Right cardiac atrium (tissue), 5 donors: ENCODE measurements at regions not wholly inside any gene's neighbourhood (a gene's known extent, or its start where the extent isn't known, plus 50 kb on each side); places are given as distances from the start of the nearest gene placed in this dataset.
"Not testable (repeated sequence)": the region's sequence is repeated elsewhere in the genome, so short reads cannot be mapped to it uniquely, and the experiment has no call there.

Source experiments
- ATAC-seq, 2 donors: fragments of 200-7000 bp; cut with Tn5 transposase; one replicate each; pipeline versions ENCODE4 v1.8.0 to v1.9.1; 2020; ENCODE audit warnings: moderate library complexity in 2 of 2, mild to moderate bottlenecking in 1 of 2
- DNase-seq, 3 donors: peaks; one replicate each; pipeline ENCODE4 v3.0.0-alpha.2; 2020
- H3K27ac ChIP-seq: one replicate; pipeline ENCODE4 v1.5.1; 2013; ENCODE audit warnings: mild to moderate bottlenecking, low read length, control low read depth, moderate library complexity
- H3K27me3 ChIP-seq: one replicate; pipeline ENCODE4 v1.6.1; 2013; ENCODE audit not compliant: control insufficient read depth, insufficient read depth
- H3K4me1 ChIP-seq: one replicate; pipeline ENCODE4 v1.6.1; 2013; ENCODE audit warnings: low read length; ENCODE audit not compliant: control insufficient read depth, insufficient read depth
- H3K4me3 ChIP-seq: one replicate; pipeline ENCODE4 v1.5.1; 2013; ENCODE audit warnings: low read length, control low read depth
- H3K9me3 ChIP-seq: one replicate; pipeline ENCODE4 v1.6.1; 2013; ENCODE audit warnings: low read length; ENCODE audit not compliant: control insufficient read depth
- WGBS: extraction: QIAGEN DNeasy Blood & Tissue Kit; methylation state at CpG from one replicate; pipeline ENCODE4 v1.1.7; 2013; 5-methylcytosine and 5-hydroxymethylcytosine counted together
- intact Hi-C, 4 donors: fragments of 100-400 bp; cut with DNase I; formaldehyde crosslinking; loops; one replicate each; pipeline versions ENCODE4 v1.11.0 to v1.14.0; 2022 to 2023
- donor health status: healthy with polysubstance abuse.
- donor health status: DM: no; HTN: yes; CAD: no.
- donor health status: DM: no; HTN: no; CAD: no.
- donor health status: DM: no; HTN: yes; CAD: no; lungs with severe emphysema.
- donor health status: DM: yes; HTN: yes; CAD: no.

DNA sequence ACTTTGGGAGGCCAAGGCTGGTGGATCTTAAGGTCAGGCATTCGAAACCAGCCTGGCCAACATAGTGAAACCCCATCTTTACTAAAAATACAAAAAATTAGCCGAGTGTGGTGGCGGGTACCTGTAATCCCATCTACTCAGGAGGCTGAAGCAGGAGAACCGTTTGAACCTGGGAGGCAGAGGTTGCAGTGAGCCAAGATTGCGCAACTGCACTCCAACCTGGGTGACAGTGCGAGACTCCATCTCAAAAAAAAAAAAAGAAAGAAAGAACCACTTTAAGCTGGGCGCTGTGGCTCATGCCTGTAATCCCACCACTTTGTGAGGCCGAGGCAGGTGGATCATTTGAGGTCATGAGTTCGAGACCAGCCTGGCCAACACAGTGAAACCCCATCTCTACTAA, 119.8 kb upstream of the NETO1 start:
- H3K4me1 ChIP-seq, ATAC-seq, H3K27ac ChIP-seq, DNase-seq, H3K27me3 ChIP-seq, H3K4me3 ChIP-seq, intact Hi-C loops, H3K9me3 ChIP-seq: not testable (repeated sequence)
- 82% methylated on average over 9 of the region's 9 CpGs for WGBS

- no peak for DNase-seq
- H3K9me3 ChIP-seq = no peaks in the 10 kb centered on the region
- WGBS = 63% methylated on average over 1 of the region's 1 CpG
- H3K27me3 ChIP-seq = no peaks in the 10 kb centered on the region
- no peaks in the 10 kb centered on the region for H3K4me1 ChIP-seq
- H3K4me3 ChIP-seq = no peak overlapping the region
- no peak for ATAC-seq
- intact Hi-C loops = no loop called here
- no peak overlapping the region for H3K27ac ChIP-seq
These were observed 118.3 kb upstream of the NETO1 start for GRCh38 chr18:72986103-72986502.

DNA sequence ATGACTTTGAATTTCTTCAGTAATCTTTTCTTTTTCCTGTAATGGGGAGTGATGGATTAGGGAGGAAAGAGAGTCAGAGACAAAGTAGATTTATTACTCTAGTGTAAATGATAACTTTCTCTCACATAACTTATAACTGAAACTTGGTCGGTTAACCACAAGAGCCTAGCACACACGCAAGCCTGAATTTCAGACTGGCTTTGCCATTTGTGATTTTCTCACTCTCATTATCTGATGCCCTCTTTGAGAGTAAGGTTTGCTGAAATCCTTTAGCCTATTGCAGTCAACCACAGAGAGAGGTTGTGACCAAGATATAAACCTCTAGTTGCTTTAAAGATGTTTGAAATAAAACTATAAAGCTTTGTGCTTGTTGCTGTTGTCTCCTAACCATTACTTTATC, 117.9 kb upstream of the NETO1 start:
- no peaks in the 10 kb centered on the region for H3K4me1 ChIP-seq
- no peaks in the 10 kb centered on the region for H3K27me3 ChIP-seq
- H3K27ac ChIP-seq = no peak overlapping the region
- 91% methylated on average over 2 of the region's 2 CpGs for WGBS
- DNase-seq (no peak), ATAC-seq (no peak)
- H3K9me3 ChIP-seq = no peaks in the 10 kb centered on the region
- no peak overlapping the region for H3K4me3 ChIP-seq
- intact Hi-C loops = no loop called here

DNA sequence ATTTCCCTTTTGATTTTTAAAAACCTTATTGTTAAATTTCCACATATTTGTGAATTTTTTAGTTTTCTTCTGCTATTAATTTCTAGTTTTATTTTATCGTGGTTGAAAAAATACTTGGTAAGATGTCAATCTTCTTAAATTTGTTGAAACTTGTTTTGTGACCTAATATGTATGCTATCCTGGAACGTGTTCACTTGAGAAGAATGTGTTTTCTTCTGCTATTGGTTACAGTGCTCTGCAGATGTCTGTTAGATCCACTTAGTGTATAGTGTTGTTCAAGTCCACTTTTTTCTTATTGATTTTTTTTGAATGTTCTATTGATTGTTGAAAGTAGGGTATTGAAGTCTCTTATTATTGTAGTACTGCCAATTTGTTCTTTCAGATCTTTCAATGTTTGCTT, 116.5 kb upstream of the NETO1 start:
- H3K9me3 ChIP-seq = no peaks in the 10 kb centered on the region
- 70% methylated on average over 2 of the region's 2 CpGs for WGBS
- intact Hi-C loops = no loop called here
- DNase-seq = no peak
- no peaks in the 10 kb centered on the region for H3K4me1 ChIP-seq
- no peak overlapping the region for H3K4me3 ChIP-seq
- H3K27ac ChIP-seq = no peak overlapping the region
- ATAC-seq = no peak
- no peaks in the 10 kb centered on the region for H3K27me3 ChIP-seq

DNA sequence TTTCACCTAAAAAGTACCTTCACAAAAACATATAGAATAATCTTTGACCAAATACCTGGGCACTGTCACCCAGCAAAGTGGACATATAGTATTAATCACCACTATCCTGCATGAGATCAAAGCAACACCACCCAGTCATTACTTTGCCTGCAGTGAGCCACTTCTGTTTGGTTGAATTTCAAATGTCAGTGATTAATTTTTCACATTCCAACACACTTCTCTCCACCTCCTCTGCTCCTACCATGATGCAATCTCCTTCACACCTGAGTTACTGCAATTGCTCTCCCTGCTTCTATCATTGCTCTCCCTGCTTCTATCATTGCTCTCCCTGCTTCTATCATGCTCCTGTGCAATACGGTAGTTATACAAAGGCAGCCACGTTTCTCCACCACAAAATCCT, 106.1 kb upstream of the NETO1 start:
- ATAC-seq (no peak), DNase-seq (no peak)
- intact Hi-C loops = no loop called here
- no peak overlapping the region for H3K27ac ChIP-seq
- H3K9me3 ChIP-seq = no peaks in the 10 kb centered on the region
- no peaks in the 10 kb centered on the region for H3K27me3 ChIP-seq
- no peak overlapping the region for H3K4me3 ChIP-seq
- H3K4me1 ChIP-seq = no peaks in the 10 kb centered on the region
- whole genome bisulfite sequencing = 80% methylated on average over 2 of the region's 2 CpGs

DNA sequence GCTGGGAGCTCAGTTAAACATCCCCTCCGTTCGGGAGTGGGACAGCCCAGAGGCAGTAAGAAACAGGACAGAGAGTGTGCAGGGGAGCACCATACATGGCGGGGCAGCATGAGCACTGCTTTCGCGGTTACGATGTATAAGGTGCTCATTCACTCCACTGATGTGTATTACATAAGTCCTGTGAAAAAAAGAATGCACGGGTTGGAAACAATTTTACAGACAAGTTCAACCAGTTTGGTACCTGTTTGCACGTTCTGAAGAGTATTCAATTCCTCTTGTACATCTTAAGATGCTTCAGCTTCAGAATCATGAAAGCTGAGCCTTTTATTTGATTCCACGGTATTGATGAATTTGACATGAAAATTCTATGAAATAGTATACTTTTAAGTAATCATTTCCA, 97.8 kb upstream of the NETO1 start:
- Histone ChIP-seq H3K4me3 (no peak overlapping the region), H3K4me1 (no peaks in the 10 kb centered on the region), H3K9me3 (no peaks in the 10 kb centered on the region), H3K27ac (no peak overlapping the region), H3K27me3 (no peaks in the 10 kb centered on the region)
- intact Hi-C loops = no loop called here
- 85% methylated on average over 9 of the region's 9 CpGs for WGBS
- ATAC-seq (no peak), DNase-seq (no peak)

DNA sequence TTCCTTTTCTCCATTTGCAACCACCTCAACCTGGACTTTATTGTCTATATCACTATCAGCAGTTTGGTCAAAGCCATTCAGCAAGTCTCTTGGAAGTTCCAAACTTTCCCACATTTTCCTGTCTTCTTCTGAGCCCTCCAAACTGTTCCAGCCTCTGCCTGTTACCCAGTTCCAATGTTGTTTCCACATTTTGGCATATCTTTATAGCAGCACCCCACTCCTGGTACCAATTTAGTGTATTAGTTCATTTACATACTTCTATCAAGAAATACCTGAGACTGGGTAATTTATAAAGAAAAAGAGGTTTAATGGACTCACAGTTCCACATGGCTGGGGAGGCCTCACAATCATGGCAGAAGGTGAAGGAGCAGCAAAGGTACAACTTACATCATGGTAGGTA, 90.4 kb upstream of the NETO1 start:
- H3K9me3 ChIP-seq, H3K27me3 ChIP-seq, H3K4me3 ChIP-seq, H3K4me1 ChIP-seq, DNase-seq, H3K27ac ChIP-seq, ATAC-seq, intact Hi-C loops: not testable (repeated sequence)

DNA sequence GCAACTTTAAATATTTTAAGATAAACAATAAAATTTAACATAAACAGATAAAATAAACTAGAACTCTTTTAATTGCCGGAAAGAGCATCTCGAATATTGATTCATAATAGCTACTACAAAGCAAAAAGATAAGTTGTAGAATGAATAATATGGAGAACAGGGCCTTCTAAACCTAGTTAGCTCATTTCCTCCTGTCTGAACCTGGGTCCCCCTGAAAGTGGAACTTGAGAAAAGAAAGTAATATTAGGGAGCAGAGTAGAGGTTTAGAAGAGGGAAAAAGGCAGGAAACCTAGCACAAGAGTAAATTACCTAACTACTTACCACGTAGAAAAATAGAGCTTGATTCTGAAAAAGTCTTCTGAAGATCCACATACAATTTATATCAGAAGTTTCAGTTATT, 80.7 kb upstream of the NETO1 start:
- Histone ChIP-seq H3K9me3 (no peaks in the 10 kb centered on the region), H3K27ac (no peak overlapping the region), H3K27me3 (no peaks in the 10 kb centered on the region), H3K4me1 (no peaks in the 10 kb centered on the region), H3K4me3 (no peak overlapping the region)
- ATAC-seq = no peak
- no peak for DNase-seq
- intact Hi-C loops = no loop called here
- WGBS = 79% methylated on average over 3 of the region's 3 CpGs

GRCh38 chr18:72942766-72943165, 75.0 kb upstream of the NETO1 start:
- no peak for ATAC-seq
- Histone ChIP-seq H3K27me3 (no peaks in the 10 kb centered on the region), H3K4me1 (no peaks in the 10 kb centered on the region), H3K4me3 (no peak overlapping the region), H3K9me3 (no peaks in the 10 kb centered on the region), H3K27ac (no peak overlapping the region)
- intact Hi-C loops = no loop called here
- DNase-seq = no peak
- WGBS = 90% methylated on average over 2 of the region's 2 CpGs

DNA sequence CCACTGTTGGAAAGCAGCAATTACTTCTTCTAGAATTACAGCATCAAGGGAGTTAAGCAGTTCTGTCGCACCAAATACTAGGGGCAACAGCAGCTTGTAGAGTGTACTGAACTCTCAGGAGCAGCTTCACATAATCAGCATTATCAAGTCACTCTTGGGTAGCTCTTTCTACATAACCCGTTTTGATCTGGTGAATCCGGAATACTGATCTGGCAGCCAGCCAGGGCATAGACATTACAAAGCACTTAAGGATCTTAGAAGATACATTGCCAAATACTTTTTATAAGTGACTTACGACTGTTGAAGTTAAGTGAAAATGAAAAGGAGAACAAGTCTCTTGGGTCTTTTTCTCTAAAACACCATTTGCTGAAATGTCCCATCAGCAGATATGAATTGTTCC, 73.2 kb upstream of the NETO1 start:
- ATAC-seq (no peak), DNase-seq (no peak)
- WGBS = 33% methylated on average over 4 of the region's 4 CpGs
- Histone ChIP-seq H3K27ac (no peak overlapping the region), H3K4me3 (no peak overlapping the region), H3K27me3 (no peaks in the 10 kb centered on the region), H3K4me1 (no peaks in the 10 kb centered on the region), H3K9me3 (no peaks in the 10 kb centered on the region)
- intact Hi-C loops = no loop called here

GRCh38 chr18:72940509-72940908, 72.7 kb upstream of the NETO1 start:
- no peaks in the 10 kb centered on the region for H3K4me1 ChIP-seq
- no peak for DNase-seq
- no peak for ATAC-seq
- no peak overlapping the region for H3K27ac ChIP-seq
- H3K9me3 ChIP-seq = no peaks in the 10 kb centered on the region
- H3K27me3 ChIP-seq = no peaks in the 10 kb centered on the region
- no peak overlapping the region for H3K4me3 ChIP-seq
- intact Hi-C loops = no loop called here
- WGBS = 97% methylated on average over 3 of the region's 3 CpGs

DNA sequence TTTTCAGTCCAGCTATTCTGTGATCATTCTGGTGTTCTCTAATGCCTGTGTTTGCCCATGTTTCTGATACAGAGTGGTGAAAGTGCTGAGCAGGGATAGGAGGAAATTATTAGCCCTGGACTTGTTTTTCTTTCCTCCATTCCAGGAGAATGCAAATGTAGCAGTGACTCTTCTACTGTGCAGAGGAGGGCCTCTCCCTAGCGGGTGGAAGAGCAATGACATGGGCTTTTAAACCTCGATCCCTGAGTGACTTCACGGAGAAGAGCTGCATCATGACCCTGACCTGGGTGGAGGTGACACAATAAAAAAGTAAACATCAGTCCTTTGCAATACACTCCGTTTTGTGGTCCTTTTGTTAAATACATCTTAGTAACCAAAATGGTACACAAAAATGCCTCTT, 68.0 kb upstream of the NETO1 start:
- no peaks in the 10 kb centered on the region for H3K27me3 ChIP-seq
- intact Hi-C loops = no loop called here
- no peak overlapping the region for H3K27ac ChIP-seq
- DNase-seq (no peak), ATAC-seq (no peak)
- WGBS = 76% methylated on average over 4 of the region's 4 CpGs
- H3K4me3 ChIP-seq = no peak overlapping the region
- no peaks in the 10 kb centered on the region for H3K9me3 ChIP-seq
- H3K4me1 ChIP-seq = no peaks in the 10 kb centered on the region
